ENCODE measurements at regions not wholly inside any gene's neighbourhood (a gene's known extent, or its start where the extent isn't known, plus 50 kb on each side); places are given as distances from the start of the nearest gene placed in this dataset.

DNA sequence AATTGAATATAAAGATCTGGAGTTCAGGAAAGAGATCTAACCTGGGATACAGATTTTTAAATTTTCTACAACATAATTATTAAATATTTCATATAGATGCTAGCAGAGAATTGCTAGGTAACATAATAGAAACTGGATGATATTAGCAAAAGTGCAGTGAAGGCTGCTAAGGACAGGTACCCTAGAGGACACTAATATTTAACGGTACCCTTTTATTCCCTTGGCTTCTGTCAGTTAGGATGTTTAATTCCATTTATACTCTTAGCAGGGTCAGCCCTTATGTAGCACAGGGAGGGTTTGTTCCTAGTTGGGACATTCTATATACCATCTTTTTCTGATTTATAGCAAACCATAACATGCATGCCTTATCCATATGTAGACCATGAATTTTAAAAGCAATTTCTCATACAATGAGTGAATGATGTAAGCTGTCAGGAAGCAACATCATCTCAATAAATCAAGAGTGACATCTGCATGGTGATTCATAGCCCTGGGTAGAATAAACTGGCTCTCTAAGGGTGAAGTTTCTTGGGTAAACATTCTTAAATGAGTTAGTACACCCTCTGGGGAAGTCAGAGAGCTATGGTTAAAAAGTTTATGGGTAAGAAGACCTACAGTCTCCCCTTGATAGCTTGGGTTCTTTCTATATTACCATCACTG is 404.4 kb upstream of the MGAT4C start:
- no peak overlapping the region for H3K4me3 ChIP-seq (replicated peaks; ENCODE audit: low read depth, low read length)
- no peaks in the 10 kb centered on the region for H3K27me3 ChIP-seq (replicated peaks; ENCODE audit: control insufficient read depth, insufficient read depth, low read length)
- H3K36me3 ChIP-seq (ENCODE audit: control insufficient read depth, insufficient read depth, low read length), result no peaks in the 10 kb centered on the region
- TF ChIP-seq, protein P1, sequence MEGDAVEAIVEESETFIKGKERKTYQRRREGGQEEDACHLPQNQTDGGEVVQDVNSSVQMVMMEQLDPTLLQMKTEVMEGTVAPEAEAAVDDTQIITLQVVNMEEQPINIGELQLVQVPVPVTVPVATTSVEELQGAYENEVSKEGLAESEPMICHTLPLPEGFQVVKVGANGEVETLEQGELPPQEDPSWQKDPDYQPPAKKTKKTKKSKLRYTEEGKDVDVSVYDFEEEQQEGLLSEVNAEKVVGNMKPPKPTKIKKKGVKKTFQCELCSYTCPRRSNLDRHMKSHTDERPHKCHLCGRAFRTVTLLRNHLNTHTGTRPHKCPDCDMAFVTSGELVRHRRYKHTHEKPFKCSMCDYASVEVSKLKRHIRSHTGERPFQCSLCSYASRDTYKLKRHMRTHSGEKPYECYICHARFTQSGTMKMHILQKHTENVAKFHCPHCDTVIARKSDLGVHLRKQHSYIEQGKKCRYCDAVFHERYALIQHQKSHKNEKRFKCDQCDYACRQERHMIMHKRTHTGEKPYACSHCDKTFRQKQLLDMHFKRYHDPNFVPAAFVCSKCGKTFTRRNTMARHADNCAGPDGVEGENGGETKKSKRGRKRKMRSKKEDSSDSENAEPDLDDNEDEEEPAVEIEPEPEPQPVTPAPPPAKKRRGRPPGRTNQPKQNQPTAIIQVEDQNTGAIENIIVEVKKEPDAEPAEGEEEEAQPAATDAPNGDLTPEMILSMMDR (IDR thresholded peaks at IDR 0.05; ENCODE audit: insufficient read depth, low read length, poor library complexity, severe bottlenecking), result no peak
- DNase-seq (ENCODE audit: extremely low read depth, insufficient read length), result no peak

DNA sequence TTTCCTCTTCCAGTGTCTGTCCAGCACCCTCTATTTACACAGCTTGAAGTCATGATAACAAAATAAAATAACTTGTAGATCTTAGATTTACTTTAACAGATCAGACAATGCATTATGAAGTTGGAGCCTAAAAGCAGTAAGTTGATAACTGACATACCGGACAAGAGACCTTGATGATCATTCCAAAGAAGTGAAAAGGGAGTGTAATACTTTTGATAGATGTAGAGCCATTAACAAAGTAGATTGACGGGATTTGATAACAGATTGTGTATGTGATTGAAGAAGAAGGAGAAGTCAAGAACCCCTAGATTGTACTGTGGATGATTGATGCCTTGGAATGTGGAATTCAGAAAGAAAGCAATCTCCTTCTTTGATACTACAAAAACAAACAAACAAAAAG is 403.8 kb upstream of the MGAT4C start:
- no peak overlapping the region for H3K4me3 ChIP-seq (replicated peaks; ENCODE audit: low read depth, low read length)
- no peaks in the 10 kb centered on the region for H3K36me3 ChIP-seq (ENCODE audit: control insufficient read depth, insufficient read depth, low read length)
- H3K27me3 ChIP-seq (replicated peaks; ENCODE audit: control insufficient read depth, insufficient read depth, low read length), result no peaks in the 10 kb centered on the region
- TF ChIP-seq, protein P1 (IDR thresholded peaks at IDR 0.05; ENCODE audit: insufficient read depth, low read length, poor library complexity, severe bottlenecking), result no peak
- no peak for DNase-seq (ENCODE audit: extremely low read depth, insufficient read length)

DNA sequence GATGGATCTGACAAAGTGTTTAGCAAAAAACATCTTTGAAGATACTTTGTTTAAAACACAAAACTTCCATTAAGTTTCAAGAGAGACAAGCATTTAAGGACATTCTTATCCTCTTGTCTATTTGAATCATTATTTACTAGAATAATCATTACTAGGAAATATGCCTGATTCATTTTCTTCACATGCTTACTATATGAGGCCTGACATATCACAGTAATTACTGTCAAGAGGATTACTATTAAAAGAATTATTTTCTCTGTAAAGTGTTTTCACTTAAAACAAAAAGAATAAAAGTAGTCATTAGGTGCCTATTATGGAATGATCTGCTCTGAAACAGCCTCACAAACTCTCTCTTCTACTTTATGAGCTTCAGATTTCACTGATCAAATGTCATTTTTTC is 402.1 kb upstream of the MGAT4C start:
- H3K4me3 ChIP-seq (replicated peaks; ENCODE audit: low read depth, low read length), result no peak overlapping the region
- DNase-seq (ENCODE audit: extremely low read depth, insufficient read length), result no peak
- TF ChIP-seq, protein P1 (IDR thresholded peaks at IDR 0.05; ENCODE audit: insufficient read depth, low read length, poor library complexity, severe bottlenecking), result no peak
- no peaks in the 10 kb centered on the region for H3K36me3 ChIP-seq (ENCODE audit: control insufficient read depth, insufficient read depth, low read length)
- no peaks in the 10 kb centered on the region for H3K27me3 ChIP-seq (replicated peaks; ENCODE audit: control insufficient read depth, insufficient read depth, low read length)

DNA sequence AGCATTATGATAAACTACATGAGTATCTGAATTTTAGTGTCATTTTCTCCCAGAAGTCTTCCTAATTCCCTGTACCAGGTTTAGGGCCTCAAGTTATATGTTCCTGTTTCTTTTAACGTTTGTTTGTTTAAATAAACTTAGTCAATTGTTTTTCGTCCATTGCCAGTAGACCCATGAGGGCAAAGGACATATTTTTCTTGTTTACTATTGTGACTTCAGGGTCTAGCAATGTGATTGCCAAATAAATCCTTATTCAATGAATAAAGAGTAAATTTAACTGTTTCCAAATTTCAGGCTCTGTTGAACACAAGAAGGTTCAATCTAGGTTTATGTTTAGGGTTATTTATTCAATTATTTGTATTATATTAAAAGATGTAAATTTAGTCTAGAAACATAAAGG is 391.6 kb upstream of the MGAT4C start:
- TF ChIP-seq, protein P1 (IDR thresholded peaks at IDR 0.05; ENCODE audit: insufficient read depth, low read length, poor library complexity, severe bottlenecking), result no peak
- no peak for DNase-seq (ENCODE audit: extremely low read depth, insufficient read length)
- Histone ChIP-seq H3K4me3 (replicated peaks; ENCODE audit: low read depth, low read length) (no peak overlapping the region), H3K27me3 (replicated peaks; ENCODE audit: control insufficient read depth, insufficient read depth, low read length) (no peaks in the 10 kb centered on the region), H3K36me3 (ENCODE audit: control insufficient read depth, insufficient read depth, low read length) (no peaks in the 10 kb centered on the region)

DNA sequence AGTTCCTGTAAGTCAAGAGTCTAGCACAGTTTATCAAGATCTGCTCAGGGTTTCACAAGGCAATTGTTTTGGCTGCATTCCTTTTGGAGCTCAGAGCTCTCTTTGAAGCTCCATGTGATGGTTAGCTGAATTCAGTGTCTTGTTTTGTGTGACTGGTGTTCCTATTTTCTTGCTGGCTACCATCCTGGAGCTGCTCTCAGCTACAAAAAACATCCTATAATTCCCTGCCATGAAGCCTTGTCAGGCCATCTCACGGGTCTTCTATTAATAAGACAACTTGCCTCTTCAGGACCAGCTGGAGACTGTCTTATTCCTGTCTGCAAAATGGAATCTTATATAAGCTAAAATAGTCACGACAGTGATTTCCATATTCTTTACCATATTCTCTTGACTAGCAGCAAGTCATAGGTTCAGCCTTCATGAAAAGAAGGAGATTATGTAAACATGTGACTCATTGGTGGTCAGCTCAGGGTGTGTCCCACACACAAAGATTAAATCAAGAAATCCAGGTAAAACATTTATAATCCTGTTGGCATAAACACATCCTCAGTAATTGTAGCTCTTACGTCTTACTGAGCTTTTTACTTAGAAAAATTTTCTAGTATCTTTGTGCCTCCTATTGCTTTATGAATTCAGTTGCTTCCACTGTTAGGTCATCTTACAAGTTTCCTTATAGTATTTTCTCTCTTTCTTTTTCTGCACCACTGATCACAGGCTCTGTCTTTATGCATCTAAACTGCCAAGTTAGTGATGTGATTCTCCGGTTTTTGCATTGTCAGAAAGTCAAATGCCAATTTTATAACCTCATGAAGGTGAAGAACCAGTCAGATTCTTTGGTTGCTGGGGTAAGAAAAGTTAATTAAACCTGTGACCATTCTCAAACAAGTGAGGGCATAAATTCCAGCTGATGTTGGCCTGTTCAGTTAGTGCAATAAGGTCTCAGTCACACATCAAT is 378.5 kb upstream of the MGAT4C start:
- DNase-seq (ENCODE audit: extremely low read depth, insufficient read length), result no peak
- TF ChIP-seq, protein P1 (IDR thresholded peaks at IDR 0.05; ENCODE audit: insufficient read depth, low read length, poor library complexity, severe bottlenecking), result no peak
- Histone ChIP-seq H3K27me3 (replicated peaks; ENCODE audit: control insufficient read depth, insufficient read depth, low read length) (no peaks in the 10 kb centered on the region), H3K36me3 (ENCODE audit: control insufficient read depth, insufficient read depth, low read length) (no peaks in the 10 kb centered on the region), H3K4me3 (replicated peaks; ENCODE audit: low read depth, low read length) (no peak overlapping the region)
